ENCODE measurements at regions not wholly inside any gene's neighbourhood (a gene's known extent, or its start where the extent isn't known, plus 50 kb on each side); places are given as distances from the start of the nearest gene placed in this dataset.

DNA sequence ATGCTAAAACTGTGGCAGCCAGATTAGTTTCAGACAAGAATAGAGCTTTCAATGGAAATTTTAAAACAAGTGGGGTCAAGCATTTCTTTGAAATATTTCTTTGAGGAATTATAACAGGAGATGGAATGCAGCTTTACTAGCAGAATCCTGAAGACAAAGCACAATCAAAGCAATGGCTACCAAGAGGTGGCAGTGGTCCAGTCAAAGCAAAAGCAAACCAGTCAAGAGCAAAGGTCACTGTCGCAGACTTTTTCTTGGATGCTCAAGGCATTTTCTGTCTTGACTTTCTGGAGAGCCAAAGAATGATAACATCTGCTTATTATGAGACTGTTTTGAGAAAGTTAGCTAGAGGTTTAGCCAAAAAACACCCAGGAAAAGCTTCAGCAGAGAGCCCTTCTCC is 351.2 kb upstream of the DLGAP1 start:
- peaks cover 4% of the 10 kb centered on the region for H3K9me3 Mint-ChIP-seq
- H3K4me1 Mint-ChIP-seq (ENCODE audit: low read depth) = no peaks in the 10 kb centered on the region
- DNase-seq (no peak), ATAC-seq (no peak)
- ChIA-PET POLR2A (no interaction called here), CTCF (interaction anchor here (0.7 kb wide), 1 partner anchor 145 kb away, joined by 3 read pairs; no protein-coding TSS in a partner anchor)
- TF ChIP-seq, protein P1, sequence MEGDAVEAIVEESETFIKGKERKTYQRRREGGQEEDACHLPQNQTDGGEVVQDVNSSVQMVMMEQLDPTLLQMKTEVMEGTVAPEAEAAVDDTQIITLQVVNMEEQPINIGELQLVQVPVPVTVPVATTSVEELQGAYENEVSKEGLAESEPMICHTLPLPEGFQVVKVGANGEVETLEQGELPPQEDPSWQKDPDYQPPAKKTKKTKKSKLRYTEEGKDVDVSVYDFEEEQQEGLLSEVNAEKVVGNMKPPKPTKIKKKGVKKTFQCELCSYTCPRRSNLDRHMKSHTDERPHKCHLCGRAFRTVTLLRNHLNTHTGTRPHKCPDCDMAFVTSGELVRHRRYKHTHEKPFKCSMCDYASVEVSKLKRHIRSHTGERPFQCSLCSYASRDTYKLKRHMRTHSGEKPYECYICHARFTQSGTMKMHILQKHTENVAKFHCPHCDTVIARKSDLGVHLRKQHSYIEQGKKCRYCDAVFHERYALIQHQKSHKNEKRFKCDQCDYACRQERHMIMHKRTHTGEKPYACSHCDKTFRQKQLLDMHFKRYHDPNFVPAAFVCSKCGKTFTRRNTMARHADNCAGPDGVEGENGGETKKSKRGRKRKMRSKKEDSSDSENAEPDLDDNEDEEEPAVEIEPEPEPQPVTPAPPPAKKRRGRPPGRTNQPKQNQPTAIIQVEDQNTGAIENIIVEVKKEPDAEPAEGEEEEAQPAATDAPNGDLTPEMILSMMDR (IDR thresholded peaks at IDR 0.05) = no peak
- intact Hi-C loops (cut with micrococcal nuclease) = no loop called here
- H3K27me3 Mint-ChIP-seq = no peaks in the 10 kb centered on the region
- H3K36me3 Mint-ChIP-seq (ENCODE audit: low read depth) = no peaks in the 10 kb centered on the region
- no peak overlapping the region for H3K27ac Mint-ChIP-seq
- no peak overlapping the region for H3K4me3 Mint-ChIP-seq

DNA sequence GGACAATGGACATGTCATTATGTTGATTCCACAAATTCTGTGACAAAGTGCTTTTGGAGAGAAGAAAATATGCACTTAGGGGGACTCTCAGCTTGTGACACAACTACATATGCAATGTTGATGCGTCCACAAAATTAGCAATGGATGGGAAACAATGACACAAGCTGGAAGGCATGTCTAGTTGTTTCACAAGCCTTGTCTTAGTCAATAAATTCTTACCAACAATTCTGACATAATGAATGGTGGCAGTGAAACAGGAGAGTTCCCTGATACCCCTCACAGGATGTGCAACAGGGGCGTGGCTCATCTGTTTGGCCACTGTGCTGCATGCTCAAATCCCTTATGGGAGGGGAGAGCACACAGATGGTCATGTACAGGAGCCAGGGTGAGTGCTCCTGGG is 347.2 kb upstream of the DLGAP1 start:
- Mint-ChIP-seq H3K4me1 (ENCODE audit: low read depth) (no peaks in the 10 kb centered on the region), H3K27me3 (no peaks in the 10 kb centered on the region), H3K4me3 (no peak overlapping the region), H3K27ac (no peak overlapping the region), H3K36me3 (ENCODE audit: low read depth) (no peaks in the 10 kb centered on the region), H3K9me3 (peaks cover 8% of the 10 kb centered on the region)
- intact Hi-C loops (cut with micrococcal nuclease) = no loop called here
- POLR2A ChIA-PET = no interaction called here
- CTCF ChIA-PET = no interaction called here
- TF ChIP-seq, protein P1 (IDR thresholded peaks at IDR 0.05) = no peak
- ATAC-seq (no peak), DNase-seq (no peak)

DNA sequence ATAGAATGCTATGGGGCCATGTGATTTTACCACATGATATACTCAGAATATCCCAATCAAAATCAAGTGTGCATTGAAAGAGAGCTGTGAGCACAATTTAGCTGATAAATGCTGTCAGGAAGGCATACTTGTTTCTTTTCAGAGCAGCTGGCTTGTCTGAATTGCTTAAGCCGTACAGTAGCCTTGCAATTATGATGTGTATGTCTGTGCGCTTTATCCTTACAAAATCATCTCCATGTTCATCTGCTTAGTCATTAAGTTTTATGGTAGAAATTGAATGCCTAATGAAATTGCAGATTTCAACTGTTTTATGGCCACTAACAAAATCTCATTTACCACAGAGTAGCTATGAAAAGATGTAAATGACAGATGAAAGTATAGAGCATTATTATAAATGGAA is 346.0 kb upstream of the DLGAP1 start:
- ATAC-seq (no peak), DNase-seq (no peak)
- TF ChIP-seq, protein P1 (IDR thresholded peaks at IDR 0.05) = no peak
- no peak overlapping the region for H3K27ac Mint-ChIP-seq
- H3K27me3 Mint-ChIP-seq = no peaks in the 10 kb centered on the region
- ChIA-PET POLR2A (no interaction called here), CTCF (no interaction called here)
- no peaks in the 10 kb centered on the region for H3K36me3 Mint-ChIP-seq (ENCODE audit: low read depth)
- intact Hi-C loops (cut with micrococcal nuclease) = no loop called here
- H3K4me1 Mint-ChIP-seq (ENCODE audit: low read depth) = no peaks in the 10 kb centered on the region
- no peak overlapping the region for H3K4me3 Mint-ChIP-seq
- H3K9me3 Mint-ChIP-seq = peaks cover 8% of the 10 kb centered on the region

DNA sequence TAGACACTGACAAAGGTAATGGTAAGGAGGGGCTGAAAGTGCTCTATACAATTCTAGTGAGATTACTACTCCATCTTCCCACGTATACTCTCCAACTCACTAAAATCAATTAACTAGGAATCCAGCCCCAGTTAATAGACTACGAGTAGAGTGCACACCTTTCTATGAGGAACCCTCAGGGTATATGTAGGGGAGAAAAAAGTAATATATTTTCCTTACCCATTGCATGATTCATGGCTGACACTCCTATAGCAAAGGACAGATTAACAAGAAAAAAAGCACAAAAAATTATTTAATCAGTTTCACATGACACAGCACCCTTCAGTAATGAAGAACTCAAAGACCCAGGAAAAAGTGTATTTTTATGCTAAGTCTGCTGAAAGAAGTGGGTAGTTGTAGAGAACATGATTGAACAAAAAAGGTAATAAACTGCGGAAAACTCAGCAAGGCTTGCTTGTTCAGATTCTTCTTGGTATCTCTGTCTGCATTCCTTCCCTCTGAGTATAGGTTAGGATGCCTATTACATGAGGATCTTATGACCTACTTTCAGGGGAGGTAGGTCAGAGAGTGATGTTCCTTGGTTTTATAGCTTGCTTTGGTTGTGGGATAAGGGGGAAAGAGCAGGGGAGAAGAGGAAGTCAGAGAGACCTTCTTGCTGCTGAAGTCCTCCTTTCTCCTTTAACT is 342.0 kb upstream of the DLGAP1 start:
- no peaks in the 10 kb centered on the region for H3K27me3 Mint-ChIP-seq
- ATAC-seq = no peak
- no peak for DNase-seq
- H3K36me3 Mint-ChIP-seq (ENCODE audit: low read depth) = no peaks in the 10 kb centered on the region
- TF ChIP-seq, protein P1 (IDR thresholded peaks at IDR 0.05) = no peak
- H3K4me3 Mint-ChIP-seq = no peak overlapping the region
- ChIA-PET POLR2A (no interaction called here), CTCF (no interaction called here)
- H3K4me1 Mint-ChIP-seq (ENCODE audit: low read depth) = no peaks in the 10 kb centered on the region
- H3K27ac Mint-ChIP-seq = no peak overlapping the region
- intact Hi-C loops (cut with micrococcal nuclease) = no loop called here
- peaks cover 8% of the 10 kb centered on the region for H3K9me3 Mint-ChIP-seq

DNA sequence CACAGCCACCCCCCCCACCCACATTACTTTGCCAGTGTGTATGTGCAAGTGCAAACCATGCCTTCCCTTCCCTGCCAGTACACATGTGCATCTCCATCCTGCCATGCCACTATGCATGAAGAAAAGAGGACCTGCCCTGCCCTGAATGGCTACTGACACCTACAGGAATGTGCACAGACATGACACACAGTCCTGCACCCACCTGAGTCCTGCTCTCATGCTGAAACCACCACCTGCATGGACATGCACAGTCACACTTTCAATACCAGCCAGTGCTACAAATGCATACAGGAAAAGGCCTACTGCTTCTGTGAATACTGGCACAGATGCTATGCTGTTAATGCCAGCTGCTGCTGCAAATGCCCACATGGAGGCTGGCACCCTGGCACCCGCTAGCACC is 334.4 kb upstream of the DLGAP1 start:
- CTCF ChIA-PET = no interaction called here
- no peaks in the 10 kb centered on the region for H3K36me3 Mint-ChIP-seq (ENCODE audit: low read depth)
- POLR2A ChIA-PET = no interaction called here
- TF ChIP-seq, protein P1 (IDR thresholded peaks at IDR 0.05) = no peak
- H3K9me3 Mint-ChIP-seq = peaks cover 6% of the 10 kb centered on the region
- DNase-seq (no peak), ATAC-seq (no peak)
- no peak overlapping the region for H3K27ac Mint-ChIP-seq
- H3K27me3 Mint-ChIP-seq = no peaks in the 10 kb centered on the region
- intact Hi-C loops (cut with micrococcal nuclease) = no loop called here
- H3K4me3 Mint-ChIP-seq = no peak overlapping the region
- no peaks in the 10 kb centered on the region for H3K4me1 Mint-ChIP-seq (ENCODE audit: low read depth)

Measured in activated CD8-positive, alpha-beta T cell treated with anti-CD3 and anti-CD28 coated beads for 36 hours (primary cell).